ENCODE measurements at regions not wholly inside any gene's neighbourhood (a gene's known extent, or its start where the extent isn't known, plus 50 kb on each side); places are given as distances from the start of the nearest gene placed in this dataset.

- TF ChIP-seq CTCF (IDR thresholded peaks at IDR 0.05) (no peak), POLR2A (IDR thresholded peaks at IDR 0.05) (no peak)
- no peaks in the 10 kb centered on the region for H3K9me3 ChIP-seq
- DNase-seq (no peak), ATAC-seq (no peak)
- H3K27ac ChIP-seq, result no peak overlapping the region
- intact Hi-C loops (cut with DNase I), result no loop called here
- H3K36me3 ChIP-seq (replicated peaks in 1 of 2; ENCODE audit: insufficient read depth in 1 of 2, low read depth in 2 of 2), result no peaks in the 10 kb centered on the region
- no peaks in the 10 kb centered on the region for H3K4me1 ChIP-seq
- H3K27me3 ChIP-seq, result no peaks in the 10 kb centered on the region
- H3K4me3 ChIP-seq, result no peak overlapping the region
- 53 to 68% methylated on average over 5 of the region's 5 CpGs for WGBS, 2 donors
These were observed 190.3 kb upstream of the CDYL start for GRCh38 chr6:4585682-4586468.

- no peaks in the 10 kb centered on the region for H3K27me3 ChIP-seq
- no peaks in the 10 kb centered on the region for H3K4me1 ChIP-seq
- ATAC-seq (no peak), DNase-seq (no peak)
- H3K9me3 ChIP-seq, result no peaks in the 10 kb centered on the region
- TF ChIP-seq CTCF (IDR thresholded peaks at IDR 0.05), result no peak
- TF ChIP-seq POLR2A (IDR thresholded peaks at IDR 0.05), result no peak
- intact Hi-C loops (cut with DNase I), result no loop called here
- no peak overlapping the region for H3K4me3 ChIP-seq
- no peak overlapping the region for H3K27ac ChIP-seq
- H3K36me3 ChIP-seq (replicated peaks in 1 of 2; ENCODE audit: insufficient read depth in 1 of 2, low read depth in 2 of 2), result no peaks in the 10 kb centered on the region
- WGBS, 2 donors, result 82 to 90% methylated on average over 5 of the region's 5 CpGs
These were observed 191.4 kb upstream of the CDYL start for GRCh38 chr6:4584801-4585200.

- H3K36me3 ChIP-seq (replicated peaks in 1 of 2; ENCODE audit: insufficient read depth in 1 of 2, low read depth in 2 of 2), result no peaks in the 10 kb centered on the region
- no peaks in the 10 kb centered on the region for H3K9me3 ChIP-seq
- no peak for DNase-seq
- intact Hi-C loops (cut with DNase I), result no loop called here
- WGBS, 2 donors, result 69 to 77% methylated on average over 8 of the region's 8 CpGs
- H3K27ac ChIP-seq, result no peak overlapping the region
- H3K4me1 ChIP-seq, result peaks cover 3% of the 10 kb centered on the region
- TF ChIP-seq POLR2A (IDR thresholded peaks at IDR 0.05), result no peak
- TF ChIP-seq CTCF (IDR thresholded peaks at IDR 0.05), result no peak
- H3K27me3 ChIP-seq, result no peaks in the 10 kb centered on the region
- no peak for ATAC-seq
- H3K4me3 ChIP-seq, result no peak overlapping the region
These were observed 193.4 kb upstream of the CDYL start for GRCh38 chr6:4582506-4583417.

GRCh38 chr6:4581468-4582385, 194.5 kb upstream of the CDYL start:
- ATAC-seq (no peak), DNase-seq (no peak)
- peaks cover 12% of the 10 kb centered on the region for H3K4me1 ChIP-seq
- intact Hi-C loops (cut with DNase I), result no loop called here
- no peak overlapping the region for H3K4me3 ChIP-seq
- H3K9me3 ChIP-seq, result no peaks in the 10 kb centered on the region
- TF ChIP-seq CTCF (IDR thresholded peaks at IDR 0.05), result no peak
- TF ChIP-seq POLR2A (IDR thresholded peaks at IDR 0.05), result no peak
- H3K36me3 ChIP-seq (replicated peaks in 1 of 2; ENCODE audit: insufficient read depth in 1 of 2, low read depth in 2 of 2), result no peaks in the 10 kb centered on the region
- no peaks in the 10 kb centered on the region for H3K27me3 ChIP-seq
- no peak overlapping the region for H3K27ac ChIP-seq
- 60 to 66% methylated on average over 6 of the region's 6 CpGs for whole genome bisulfite sequencing, 2 donors

Data from body of pancreas (tissue), 4 donors.